HEK293T (cell line): ENCODE measurements at regions not wholly inside any gene's neighbourhood (a gene's known extent, or its start where the extent isn't known, plus 50 kb on each side); places are given as distances from the start of the nearest gene placed in this dataset.

ENCODE experiments used
- BHLHE40 ChIP-seq: fragments of 450-650 bp; IDR thresholded peaks from 2 replicates; pipeline ENCODE4 v1.6.1; 2016; ENCODE audit warnings: mild to moderate bottlenecking, moderate library complexity, borderline replicate concordance
- ELF4 ChIP-seq: fragments of 450-650 bp; IDR thresholded peaks from 2 replicates; pipeline ENCODE4 v1.6.1; 2017; ENCODE audit warnings: antibody characterized with exemption
- FOXA1 ChIP-seq: fragments of 450-650 bp; IDR thresholded peaks from 2 replicates; pipeline ENCODE4 v1.6.1; 2016; ENCODE audit warnings: mild to moderate bottlenecking
- FOXM1 ChIP-seq: fragments of 450-650 bp; IDR thresholded peaks from 2 replicates; pipeline ENCODE4 v1.6.1; 2017; ENCODE audit warnings: mild to moderate bottlenecking, borderline replicate concordance
- HDGF ChIP-seq: fragments of 450-650 bp; IDR thresholded peaks from 2 replicates; pipeline ENCODE4 v1.6.1; 2017; ENCODE audit warnings: antibody characterized with exemption, borderline replicate concordance
- L3MBTL2 ChIP-seq: fragments of 450-650 bp; conservative IDR thresholded peaks from 2 replicates; pipeline ENCODE4 v1.6.1; 2016; ENCODE audit warnings: mild to moderate bottlenecking
- LEF1 ChIP-seq: fragments of 450-650 bp; IDR thresholded peaks from 2 replicates; pipeline ENCODE4 v1.6.1; 2017; ENCODE audit warnings: mild to moderate bottlenecking, borderline replicate concordance
- NFRKB ChIP-seq: fragments of 450-650 bp; IDR thresholded peaks from 2 replicates; pipeline ENCODE4 v1.6.1; 2016; ENCODE audit warnings: mild to moderate bottlenecking, moderate library complexity
- PKNOX1 ChIP-seq: fragments of 450-650 bp; IDR thresholded peaks from 2 replicates; pipeline ENCODE4 v1.6.1; 2016
- SP1 ChIP-seq: fragments of 450-650 bp; IDR thresholded peaks from 2 replicates; pipeline ENCODE4 v1.6.1; 2017
- SUZ12 ChIP-seq: fragments of 450-650 bp; IDR thresholded peaks from 2 replicates; pipeline ENCODE4 v1.6.1; 2016; ENCODE audit warnings: mild to moderate bottlenecking
- ZNF384 ChIP-seq: fragments of 450-650 bp; IDR thresholded peaks from 2 replicates; pipeline ENCODE4 v1.6.1; 2016

- no peak for TF ChIP-seq FOXM1
- TF ChIP-seq ELF4 = no peak
- no peak for TF ChIP-seq L3MBTL2
- TF ChIP-seq ZNF384 = no peak
- no peak for TF ChIP-seq SP1
- no peak for TF ChIP-seq PKNOX1
- no peak for TF ChIP-seq HDGF
- TF ChIP-seq BHLHE40 = no peak
- TF ChIP-seq LEF1 = no peak
- no peak for TF ChIP-seq NFRKB
- TF ChIP-seq SUZ12 = no peak
- no peak for TF ChIP-seq FOXA1
Measured at GRCh38 chr3:90010341-90010740, 902.9 kb downstream of the EPHA3 start.
